GM19463 (cell line): ENCODE measurements at regions not wholly inside any gene's neighbourhood (a gene's known extent, or its start where the extent isn't known, plus 50 kb on each side); places are given as distances from the start of the nearest gene placed in this dataset.

Experiments
- ATAC-seq: cut with Tn5 transposase; IDR thresholded peaks from one replicate; pipeline ENCODE4 v1.9.1; 2021; ENCODE audit warnings: mild to moderate bottlenecking, moderate library complexity; ENCODE audit not compliant: unreplicated experiment

DNA sequence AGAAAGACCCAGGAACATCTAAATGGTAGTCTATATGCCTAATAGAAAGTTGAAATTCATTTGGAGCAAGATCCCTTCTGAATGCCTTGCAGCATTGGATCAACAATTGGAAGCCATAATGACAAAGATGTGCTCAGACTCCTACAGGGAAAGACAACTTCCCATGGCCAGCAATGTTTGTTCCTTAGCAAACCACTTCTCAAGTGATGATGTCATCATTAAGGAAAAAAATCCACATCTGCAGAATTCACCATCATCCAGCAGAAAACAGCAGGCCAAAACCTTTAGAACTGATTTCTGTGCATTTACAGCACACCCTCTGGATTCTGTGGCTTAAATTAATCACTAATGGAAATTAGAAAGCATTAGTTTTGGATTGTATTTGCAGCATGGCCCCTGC is 82.4 kb upstream of the ZIC3 start:
- ATAC-seq = no peak

DNA sequence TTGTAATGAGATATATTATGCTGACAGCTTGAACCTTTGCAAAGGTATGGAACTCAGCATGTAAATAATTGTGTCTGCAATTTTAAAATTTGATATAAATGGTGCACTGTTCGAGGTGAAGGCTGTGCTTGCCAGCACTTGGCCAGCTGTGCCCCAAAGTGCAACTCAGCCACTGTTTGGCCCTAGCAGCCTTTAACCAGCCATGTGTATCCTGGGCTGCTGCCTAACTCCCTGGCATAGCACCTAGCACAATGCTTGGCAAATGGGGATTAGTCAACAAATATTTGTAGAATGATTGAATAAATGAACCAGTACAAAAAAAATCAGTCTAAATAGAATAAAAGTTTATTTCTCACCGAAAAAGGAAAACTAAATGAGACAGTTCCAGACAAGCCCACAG is 83.8 kb upstream of the ZIC3 start:
- ATAC-seq = no peak

DNA sequence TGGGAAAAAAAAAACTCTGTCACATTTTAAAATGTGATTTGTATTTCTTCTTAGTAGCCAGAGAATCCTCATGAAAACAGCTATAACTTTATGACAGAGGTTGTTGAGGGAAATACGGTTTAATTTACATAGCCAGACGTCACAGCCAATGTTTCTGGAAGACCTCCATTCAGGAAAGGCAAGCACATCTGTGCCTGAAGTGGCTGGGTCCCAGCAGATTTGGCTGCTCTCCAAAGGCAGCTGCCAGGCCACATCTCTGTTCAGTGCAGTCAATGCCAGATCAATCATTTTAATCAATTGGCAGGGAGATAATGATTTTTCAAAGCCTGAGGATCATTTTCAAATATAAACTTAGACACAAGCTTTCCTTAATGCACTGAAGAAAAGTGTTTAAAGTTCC is 86.5 kb upstream of the ZIC3 start:
- no peak for ATAC-seq

DNA sequence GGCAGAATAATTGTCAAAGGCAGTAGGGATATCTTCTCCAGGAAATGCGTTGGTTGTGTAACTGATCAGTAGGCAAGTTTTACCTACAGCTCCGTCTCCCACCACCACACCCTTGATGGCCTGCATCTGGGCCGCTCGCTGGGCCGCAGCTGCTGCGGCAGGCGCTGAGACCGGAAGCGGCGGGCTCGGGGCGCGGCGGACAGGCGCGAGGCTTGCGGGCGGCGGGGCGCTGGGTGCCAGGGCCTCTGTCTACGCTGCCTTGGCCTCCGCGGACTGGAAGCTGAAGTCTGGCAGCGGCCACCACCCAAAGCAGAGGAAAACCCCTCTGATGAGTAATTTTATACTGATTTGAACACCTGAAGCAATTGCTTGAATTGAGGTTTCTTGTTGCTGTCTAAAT is 124.2 kb upstream of the ZIC3 start:
- ATAC-seq = no peak

DNA sequence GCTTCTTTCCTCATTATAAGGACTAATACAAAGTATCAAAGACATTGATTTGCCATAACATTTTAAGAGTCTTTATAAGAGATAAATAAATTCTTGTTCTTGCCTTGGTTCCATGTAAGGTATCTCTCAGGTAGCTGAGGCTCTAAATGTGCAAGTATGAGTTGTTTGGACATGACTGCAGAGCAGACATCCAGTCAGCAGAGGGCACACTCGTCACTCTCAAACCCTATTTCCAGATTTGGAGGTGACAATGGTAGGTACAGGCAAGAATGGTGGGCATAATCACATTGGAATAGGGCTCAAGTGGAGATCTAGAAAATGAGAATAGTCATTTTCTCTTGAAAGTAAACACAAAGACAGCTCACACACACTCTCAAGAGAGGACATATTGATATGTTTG is 133.3 kb upstream of the ZIC3 start:
- ATAC-seq = peak; percentile 66

DNA sequence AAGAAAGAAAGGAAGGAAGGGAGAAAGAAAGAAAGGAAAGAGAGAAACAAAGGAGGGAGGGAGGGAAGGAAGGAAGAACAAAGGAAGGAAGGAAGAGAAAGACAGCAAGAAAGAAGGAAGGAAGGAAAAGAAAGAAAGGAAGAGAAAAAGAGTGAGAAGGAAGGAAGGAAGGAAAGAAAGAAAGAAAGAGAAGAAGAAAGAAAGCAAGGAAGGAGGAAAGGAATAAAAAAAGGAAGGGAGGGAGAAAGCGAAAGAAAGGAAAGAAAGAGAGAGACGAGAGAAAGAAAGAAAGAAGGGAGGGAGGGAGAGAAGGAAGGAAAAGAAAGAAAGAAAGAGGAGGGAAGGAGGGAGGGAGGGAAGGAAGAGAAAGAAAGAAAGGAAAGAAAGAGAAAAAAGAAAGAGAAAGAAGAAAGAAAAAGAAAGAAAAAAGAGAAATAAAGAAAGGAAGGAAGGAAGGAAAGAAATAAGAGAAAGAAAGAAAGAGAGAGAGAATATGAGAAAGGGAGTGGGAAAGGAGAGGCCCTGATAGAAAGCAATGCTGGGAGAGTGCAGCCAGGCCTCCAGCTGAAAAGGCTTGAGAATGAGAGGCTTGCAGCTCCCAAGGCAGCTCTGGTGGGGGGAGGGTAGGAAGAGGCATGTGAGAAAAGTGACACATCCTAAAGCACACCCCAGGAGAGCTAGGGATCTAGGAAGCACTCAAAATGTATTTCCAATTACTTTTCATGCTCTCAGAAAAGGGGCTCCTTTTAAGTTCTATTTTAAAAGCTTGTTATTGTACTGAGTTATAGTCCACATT is 134.0 kb upstream of the ZIC3 start:
- no peak for ATAC-seq

DNA sequence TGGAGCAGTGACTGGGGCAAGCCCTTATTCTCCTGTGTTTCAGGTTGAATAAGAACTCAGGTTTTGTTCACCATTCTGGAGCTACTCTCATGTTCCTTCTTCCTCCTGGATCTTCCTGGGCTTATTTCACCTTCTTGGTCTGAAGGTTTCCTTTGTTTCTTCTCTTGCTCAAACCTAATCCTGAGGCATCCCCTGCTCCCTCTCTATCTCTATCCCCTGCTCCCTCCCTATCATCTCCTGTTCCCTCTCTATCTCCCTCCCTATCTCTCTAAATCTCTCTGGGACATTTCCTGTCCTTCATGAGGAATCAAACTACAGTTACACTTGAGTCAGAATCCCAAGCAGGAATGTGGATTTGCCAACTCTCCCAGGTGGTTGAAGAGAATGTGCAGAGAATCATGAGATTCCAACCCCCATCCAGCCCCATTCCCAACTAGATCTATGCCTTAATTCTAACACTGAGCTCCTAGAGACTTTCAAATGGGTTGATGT is 134.9 kb upstream of the ZIC3 start:
- no peak for ATAC-seq

DNA sequence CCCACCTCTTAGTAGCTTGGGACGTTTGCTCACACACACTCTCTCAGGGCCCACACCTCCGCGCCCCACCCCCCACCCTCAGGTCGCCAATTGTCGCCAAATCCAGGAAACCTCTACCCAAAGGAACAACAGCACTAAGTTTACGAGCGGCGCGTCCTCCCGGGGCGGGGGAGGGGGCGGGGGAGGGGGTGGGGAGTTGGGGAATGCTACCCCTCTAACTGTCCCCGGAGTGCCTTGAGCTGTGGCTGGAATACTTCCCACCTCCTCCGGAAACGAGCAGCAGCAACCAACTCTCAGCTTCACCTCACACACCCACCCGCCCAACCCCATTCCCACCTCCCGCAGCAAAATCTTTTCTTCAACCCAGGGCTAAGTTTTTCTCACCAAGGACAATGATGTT is 135.6 kb upstream of the ZIC3 start:
- ATAC-seq = no peak

DNA sequence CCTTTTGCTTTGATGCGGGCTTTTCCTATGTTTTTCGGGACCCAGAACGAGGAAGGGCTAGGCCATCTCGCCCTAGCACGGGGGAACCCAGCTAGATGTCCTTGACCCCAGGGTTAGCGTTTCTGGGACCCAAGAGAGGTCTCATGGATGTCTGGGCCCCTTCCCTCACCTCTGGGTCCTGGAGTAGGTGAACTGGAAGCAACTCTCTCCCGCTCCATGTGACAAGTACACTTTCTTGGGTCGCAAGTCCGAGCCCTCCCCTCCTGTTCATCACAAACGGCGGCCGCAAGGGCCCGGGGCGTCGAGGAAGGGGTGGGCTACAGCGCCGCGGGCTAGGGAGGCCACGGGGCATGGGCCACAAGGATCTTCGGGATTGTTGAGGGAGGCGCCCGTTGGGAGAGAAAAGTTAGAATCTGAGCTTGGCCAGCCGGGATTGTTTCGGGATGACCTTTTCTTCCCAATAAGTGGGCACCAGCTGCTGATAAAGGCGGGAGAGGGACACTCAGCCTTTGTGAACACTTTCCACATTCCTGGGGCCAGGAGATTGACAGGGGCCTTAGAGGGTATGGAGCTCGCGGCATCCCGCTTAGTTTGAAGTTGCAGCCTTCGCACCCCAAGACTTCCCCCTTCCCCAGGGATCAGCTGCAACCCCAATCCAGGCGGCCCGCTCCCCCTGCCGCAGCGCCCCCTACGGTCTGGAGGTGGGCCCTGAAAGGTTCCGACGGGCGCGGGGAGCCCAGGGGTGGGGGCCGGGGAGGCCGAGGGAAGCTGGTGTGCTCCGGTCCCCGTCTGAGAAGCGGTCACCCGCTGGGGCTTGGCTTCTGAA is 136.9 kb upstream of the ZIC3 start:
- no peak for ATAC-seq

DNA sequence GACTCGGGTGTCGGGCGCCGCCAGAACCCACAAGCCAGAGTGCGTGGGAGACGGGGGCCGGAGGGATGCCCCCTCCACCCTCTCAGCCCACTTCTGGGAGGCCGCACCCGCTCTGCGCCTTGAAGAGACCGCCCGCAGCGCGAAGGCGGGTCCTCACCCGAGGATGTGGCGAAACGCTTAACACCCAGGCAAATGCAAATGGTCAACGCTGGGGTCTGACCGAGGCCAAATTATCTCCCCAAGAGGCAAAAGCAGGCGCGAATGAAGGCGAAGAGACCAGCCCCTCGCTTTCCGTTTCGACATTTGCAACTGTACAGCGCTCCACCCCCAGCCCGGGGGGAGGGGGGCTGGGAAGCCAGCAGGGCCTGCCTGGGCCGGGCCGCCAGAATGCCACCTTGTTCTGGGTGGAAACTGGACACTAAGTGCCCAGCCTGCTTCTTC is 137.7 kb upstream of the ZIC3 start:
- no peak for ATAC-seq

DNA sequence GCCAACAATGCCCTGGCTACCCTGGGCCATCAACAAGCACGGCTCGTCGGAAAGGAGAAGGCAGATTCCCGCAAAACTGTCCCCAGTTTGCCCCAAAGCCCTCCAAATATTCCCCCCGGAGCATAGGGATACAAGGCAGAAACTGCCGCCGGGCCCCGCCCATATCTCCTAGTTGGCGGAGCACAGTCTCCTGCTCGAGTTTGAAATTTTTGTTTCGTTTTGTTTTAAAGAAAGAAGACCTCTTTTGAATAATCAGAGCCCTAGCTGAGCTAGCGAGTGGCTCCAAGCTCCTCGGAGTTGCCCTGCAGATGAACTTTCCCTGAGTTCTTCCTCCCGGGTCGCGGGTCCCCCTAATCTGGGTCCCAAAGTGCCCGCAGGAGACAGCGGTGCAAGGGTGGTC is 138.1 kb upstream of the ZIC3 start:
- ATAC-seq = no peak

DNA sequence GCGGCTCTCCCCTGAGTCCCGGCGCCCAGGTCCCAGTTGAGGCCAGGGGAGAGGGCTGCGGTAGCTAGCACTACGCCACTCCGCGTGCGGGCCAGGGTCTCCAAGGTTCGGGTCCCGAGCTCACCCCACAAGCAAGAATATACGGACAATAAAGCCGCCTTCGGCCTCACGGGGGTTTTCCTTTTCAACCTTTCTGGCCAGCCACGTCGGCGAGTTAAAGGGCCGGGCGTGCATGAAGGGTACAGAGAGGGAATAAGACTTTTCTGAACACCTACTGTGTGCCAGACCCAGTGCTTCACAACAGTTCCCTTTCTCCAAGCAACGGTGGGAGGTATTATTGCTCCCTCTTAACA is 138.5 kb upstream of the ZIC3 start:
- no peak for ATAC-seq

DNA sequence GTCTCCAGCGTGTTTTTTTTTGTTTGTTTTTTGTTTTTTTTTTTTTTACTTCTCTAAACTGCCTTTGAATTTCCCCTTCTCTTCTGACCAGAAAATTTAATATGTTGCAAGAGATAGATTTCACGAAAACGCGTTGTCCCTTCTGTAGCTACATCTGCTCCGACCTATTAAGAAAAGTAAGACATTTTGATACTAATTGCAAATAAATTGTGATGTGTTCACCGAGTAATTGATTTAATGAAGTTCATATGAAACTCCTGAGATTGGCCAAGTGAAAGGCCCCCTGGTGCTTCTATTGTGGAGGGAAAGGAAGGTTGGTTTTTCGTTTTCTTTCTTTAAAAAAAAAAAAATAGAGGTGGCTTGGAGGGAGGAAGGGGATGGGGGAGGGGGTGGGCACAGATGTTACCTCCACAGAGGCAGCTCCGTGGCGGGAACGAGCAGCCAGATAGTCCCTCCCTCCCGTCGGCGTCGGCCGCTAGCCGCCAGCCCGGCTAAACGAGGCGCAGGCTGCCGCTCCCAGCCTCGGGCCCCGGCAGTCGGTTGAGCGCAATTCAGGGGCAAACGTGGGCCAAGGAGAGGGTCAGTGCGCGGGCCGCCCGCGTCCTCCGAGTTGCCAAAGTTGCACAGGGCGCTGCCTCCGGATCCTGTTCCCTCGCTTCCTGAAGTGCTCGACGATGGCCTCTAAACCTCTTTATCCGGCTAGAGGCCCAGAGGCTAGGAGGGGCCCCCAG is 139.1 kb upstream of the ZIC3 start:
- no peak for ATAC-seq

DNA sequence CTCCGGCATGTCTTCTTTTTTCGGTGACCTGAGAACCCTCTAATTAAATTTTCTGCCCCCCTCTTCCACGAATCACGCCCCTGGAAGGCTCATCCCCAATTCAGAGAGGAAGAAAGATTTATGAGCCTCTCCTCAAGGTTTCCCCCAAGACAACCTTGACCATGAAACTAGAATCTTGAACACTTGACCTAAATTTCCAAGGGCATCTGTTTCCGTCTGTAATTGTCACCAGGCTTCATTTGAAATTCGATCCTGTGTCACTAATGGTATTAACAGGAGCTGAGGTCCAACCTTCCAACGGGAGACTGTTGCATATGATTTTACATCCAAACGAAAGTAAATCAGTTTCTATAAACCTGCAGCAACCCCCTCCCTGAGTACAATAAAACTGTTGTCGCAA is 139.9 kb upstream of the ZIC3 start:
- no peak for ATAC-seq

DNA sequence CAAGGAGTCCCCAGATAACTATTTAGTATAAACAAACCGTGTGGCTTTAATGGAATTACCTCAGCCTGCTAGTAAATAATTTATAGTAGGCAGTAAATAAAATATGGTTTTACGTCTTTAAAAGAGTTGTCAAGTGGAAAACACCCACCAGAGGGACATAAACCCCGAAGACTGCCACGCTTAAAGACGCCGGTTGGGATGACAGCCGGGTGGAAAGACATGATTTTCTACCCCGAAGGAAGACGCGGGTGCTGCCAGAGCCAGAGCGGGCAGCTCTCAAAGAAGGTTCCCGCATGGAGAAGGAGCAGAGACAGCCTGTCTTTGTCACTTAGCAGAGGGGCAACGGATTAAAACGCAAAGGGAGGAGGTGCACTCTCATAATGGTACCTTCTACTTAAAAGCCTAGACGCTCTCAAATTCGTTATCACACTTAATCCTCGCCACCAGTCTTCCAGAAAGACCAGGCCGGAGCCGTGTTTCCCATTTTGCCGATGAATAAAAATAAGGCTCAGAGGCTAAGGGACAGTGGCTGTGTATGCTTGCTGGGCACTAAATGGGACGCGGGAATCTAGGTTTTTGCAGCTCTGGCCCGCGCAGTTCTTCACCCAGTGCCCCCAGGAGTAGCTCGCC is 140.5 kb upstream of the ZIC3 start:
- no peak for ATAC-seq

DNA sequence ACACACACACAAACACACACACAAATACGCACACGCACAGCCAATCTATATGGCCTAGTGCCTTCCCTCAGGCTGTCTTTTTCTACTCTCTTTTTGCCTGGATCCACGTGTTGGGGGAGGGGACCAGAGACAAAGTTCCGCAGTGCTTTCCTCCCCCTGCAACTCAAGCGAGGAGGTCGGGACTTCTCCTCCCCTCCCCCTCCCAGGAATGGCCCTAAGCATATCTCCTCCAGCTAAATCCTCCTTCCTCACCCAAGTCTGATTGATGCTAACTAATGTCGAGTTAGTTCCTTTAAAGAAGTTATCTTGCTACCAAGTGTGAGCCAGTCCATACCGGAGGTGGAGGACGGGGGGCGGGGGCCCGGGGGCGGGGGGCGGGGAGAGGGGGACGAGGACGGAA is 141.2 kb upstream of the ZIC3 start:
- no peak for ATAC-seq

DNA sequence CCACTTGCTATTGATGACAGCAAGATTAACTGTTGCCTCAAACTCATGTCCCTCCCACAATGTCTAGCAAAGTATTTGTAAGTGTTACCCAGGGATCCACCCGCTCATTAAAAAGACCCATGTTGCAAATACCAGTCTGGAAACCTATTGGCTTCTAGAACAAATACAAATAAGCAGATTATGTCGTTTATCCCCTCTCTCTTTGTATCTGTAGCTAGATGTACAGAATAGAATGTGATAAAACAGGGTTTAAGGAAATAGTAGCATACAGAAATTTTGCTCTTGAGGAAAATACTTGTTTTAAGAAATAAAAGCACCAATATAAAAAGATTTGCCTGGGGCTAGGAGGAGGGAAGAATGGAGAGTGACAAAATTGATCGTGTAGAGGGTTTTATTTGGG is 142.7 kb upstream of the ZIC3 start:
- no peak for ATAC-seq

DNA sequence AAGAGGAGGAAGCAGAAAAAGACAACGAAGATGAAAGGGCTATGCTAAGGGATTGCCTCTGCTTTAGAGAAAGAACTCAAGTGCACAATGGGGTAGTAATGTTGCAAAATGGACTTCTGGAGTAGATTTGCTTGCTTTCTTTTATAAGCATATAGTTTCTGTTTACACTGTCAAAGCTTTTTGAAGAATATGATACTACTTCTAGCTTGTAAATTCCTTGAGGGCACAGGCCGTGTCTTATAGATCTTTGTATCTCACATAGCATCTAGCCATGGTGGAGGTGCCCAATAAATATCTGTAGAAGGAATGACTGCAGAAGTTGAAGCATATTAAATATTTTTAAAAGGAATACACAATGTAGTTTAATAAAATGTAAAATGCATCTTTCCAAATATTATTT is 147.8 kb upstream of the ZIC3 start:
- ATAC-seq = no peak

DNA sequence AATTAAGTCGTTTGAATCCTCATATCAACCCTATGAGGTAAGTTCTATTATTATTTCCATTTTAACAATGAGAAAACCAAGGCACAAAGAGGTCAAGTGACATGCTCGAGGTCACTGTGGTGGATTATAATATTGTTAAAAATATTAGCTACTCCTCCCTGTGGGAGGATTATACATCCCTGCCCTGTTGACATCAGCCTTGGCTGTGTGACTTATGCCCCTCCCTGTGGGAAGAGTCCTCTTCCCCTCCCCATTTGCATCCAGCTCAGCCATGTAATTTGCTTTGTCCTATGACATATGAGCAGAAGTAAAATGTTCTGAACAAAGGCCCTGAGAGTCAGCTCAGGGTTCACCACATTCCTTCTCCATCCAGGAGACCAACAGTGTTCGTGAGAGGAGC is 152.7 kb upstream of the ZIC3 start:
- ATAC-seq = no peak

DNA sequence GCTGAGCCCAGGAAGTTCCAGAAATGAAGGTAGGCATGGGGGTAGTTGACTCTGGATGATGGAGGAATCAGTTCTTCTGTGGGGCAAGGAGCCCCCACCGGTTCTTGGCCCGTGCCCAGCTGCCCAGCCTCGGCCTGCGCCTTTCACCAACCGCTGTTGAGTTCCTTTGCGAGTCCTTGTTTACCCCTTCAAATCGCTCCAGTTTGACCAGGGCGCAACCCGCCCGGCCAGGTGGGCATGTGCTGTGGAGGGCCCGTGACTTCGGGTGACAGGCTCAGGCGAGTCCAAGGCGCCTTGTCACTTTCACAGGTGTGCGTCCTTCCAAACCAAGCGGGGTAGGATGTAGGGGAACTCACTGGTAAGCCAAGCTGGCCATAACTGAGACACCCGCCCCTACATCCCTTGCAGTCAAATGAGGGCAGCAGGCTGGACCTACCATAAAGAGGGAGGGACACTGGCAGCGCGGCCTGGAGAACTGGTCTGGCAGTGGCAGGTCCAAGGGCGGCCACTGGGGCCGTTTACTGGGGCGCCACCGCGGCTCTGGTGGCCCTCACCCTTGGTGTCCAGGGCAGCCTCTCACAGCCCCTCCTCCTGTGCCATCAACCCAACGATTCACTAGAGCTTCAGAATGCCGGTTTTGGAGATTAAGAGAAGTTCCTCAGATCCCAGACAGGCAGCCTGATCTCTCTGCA is 160.3 kb upstream of the ZIC3 start:
- no peak for ATAC-seq

DNA sequence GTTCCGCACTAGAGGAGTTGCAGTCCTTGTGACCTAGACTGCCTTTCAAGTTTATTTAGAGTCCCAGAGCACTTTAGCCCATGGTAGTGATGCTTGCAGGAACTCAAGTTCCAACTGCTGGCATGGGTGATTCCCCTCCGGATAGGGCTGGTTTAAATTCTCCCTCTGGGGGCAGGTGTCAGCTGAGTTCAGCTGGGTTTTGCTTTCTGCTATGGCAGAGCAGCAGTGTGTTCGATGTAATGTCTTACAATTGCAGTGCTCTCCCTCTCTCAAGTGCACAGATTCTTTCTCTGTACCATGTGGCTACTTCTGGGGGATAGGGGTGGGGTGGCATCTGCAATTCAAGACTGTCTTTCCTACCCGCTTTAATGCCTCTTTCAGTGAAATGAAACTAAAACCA is 164.8 kb upstream of the ZIC3 start:
- ATAC-seq = no peak
